ENCODE measurements at regions not wholly inside any gene's neighbourhood (a gene's known extent, or its start where the extent isn't known, plus 50 kb on each side); places are given as distances from the start of the nearest gene placed in this dataset.

DNA sequence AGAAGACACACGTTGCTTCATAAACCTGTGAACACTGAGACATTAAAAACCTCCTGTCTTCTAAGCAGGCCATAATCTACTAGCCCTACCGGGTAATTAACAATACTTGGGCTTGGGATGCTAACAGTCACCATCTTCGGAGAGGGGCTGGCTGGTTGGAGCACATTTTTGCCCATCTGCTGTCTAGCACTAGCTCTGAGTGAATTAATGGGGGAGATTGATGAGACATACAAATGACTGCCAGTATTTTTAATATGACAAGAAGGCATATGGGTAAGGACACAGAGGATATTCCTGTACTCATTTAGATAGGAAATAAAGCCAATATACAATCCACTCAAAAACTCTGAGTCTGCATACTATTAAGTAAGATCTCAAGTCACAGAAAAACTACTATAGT, 651.6 kb upstream of the SOX11 start:
- no peak for DNase-seq
- no peak overlapping the region for H3K27ac Mint-ChIP-seq
- no peak overlapping the region for H3K4me3 Mint-ChIP-seq
- H3K4me1 Mint-ChIP-seq, result no peaks in the 10 kb centered on the region
- H3K36me3 Mint-ChIP-seq (ENCODE audit: low read depth), result no peaks in the 10 kb centered on the region
- H3K27me3 Mint-ChIP-seq, result no peaks in the 10 kb centered on the region
- no peak for ATAC-seq
- H3K9me3 ChIP-seq (ENCODE audit: control insufficient read depth, low read length, poor library complexity, severe bottlenecking), result no peaks in the 10 kb centered on the region

DNA sequence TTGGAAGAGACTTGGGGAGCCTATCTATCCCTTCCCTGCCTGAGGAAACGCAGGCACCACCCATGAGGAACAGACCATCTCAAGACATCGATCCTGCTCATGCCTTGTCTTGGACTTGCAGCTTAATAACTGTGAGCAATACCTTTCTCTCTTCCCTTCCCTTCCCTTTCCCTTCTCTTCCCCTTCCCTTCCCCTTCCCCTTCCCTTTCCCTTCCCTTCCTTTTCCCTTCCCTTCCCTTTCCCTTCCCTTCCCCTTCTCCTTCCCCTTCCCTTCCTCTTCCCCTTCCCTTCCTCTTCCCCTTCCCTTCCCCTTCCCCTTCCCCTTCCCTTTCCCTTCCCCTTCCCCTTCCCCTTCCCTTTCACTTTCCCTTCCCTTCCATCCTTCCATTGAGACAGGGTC, 650.7 kb upstream of the SOX11 start:
- no peaks in the 10 kb centered on the region for H3K36me3 Mint-ChIP-seq (ENCODE audit: low read depth)
- no peaks in the 10 kb centered on the region for H3K4me1 Mint-ChIP-seq
- no peak overlapping the region for H3K4me3 Mint-ChIP-seq
- no peaks in the 10 kb centered on the region for H3K27me3 Mint-ChIP-seq
- no peak overlapping the region for H3K27ac Mint-ChIP-seq
- DNase-seq (no peak), ATAC-seq (no peak)
- no peaks in the 10 kb centered on the region for H3K9me3 ChIP-seq (ENCODE audit: control insufficient read depth, low read length, poor library complexity, severe bottlenecking)

DNA sequence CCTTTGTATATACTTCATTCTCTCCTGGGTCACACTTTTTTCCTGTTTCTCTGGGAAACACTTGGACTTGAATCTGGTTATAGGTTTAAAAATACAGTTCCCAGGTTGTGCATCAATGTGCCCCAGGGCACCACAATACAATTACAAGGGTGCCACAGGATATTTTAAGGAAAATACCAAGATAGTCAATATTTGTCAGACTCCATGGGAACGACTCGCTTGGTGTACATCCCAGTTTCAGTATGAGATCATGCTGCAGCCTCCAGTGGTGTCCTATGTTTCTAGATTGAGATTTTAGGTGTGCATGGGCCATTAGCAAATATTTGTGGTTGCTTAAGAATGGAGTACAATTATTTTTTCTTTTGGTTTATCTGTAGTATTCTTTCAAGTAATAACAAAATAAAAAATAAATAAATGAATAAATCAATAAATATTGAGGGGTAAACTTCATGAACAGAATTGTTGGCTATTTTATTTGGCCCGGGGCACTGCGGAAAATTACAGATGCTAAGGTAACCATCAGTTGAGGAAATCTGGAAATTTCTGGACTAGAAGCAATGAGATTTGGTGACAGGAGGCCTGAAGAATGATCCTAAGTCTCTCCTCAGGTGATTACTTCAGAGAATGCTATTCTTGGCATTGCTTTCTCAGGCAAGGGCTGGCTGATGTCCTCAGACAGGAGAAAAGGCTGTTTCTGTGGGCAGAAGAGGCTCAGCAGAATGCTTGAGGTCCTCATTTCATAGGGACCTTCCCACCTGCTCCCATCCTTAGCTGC, 649.3 kb upstream of the SOX11 start:
- H3K9me3 ChIP-seq (ENCODE audit: control insufficient read depth, low read length, poor library complexity, severe bottlenecking), result no peaks in the 10 kb centered on the region
- no peak for ATAC-seq
- Mint-ChIP-seq H3K36me3 (ENCODE audit: low read depth) (no peaks in the 10 kb centered on the region), H3K4me1 (no peaks in the 10 kb centered on the region), H3K27me3 (no peaks in the 10 kb centered on the region), H3K4me3 (no peak overlapping the region), H3K27ac (no peak overlapping the region)
- no peak for DNase-seq

DNA sequence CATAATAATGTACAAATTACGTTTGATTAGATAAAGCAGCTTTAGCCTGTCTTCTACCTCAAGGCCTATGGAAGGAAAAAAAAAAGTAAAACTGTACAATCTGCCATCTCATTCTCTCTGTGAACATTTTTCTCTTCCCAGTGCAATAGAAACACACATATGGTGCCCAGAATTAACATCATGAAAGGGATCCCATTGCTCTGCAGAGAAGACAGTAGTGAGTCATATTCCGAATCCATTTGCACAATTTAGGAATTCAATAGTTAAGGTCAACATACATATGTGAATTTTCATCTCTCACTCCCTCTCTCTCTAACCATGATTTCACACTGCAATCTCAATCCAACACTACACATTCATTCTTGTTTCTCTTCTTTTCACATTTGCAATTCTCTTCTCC, 640.9 kb upstream of the SOX11 start:
- H3K36me3 Mint-ChIP-seq (ENCODE audit: low read depth), result no peaks in the 10 kb centered on the region
- DNase-seq (no peak), ATAC-seq (no peak)
- no peaks in the 10 kb centered on the region for H3K9me3 ChIP-seq (ENCODE audit: control insufficient read depth, low read length, poor library complexity, severe bottlenecking)
- H3K27me3 Mint-ChIP-seq, result no peaks in the 10 kb centered on the region
- H3K4me1 Mint-ChIP-seq, result no peaks in the 10 kb centered on the region
- no peak overlapping the region for H3K4me3 Mint-ChIP-seq
- H3K27ac Mint-ChIP-seq, result no peak overlapping the region

DNA sequence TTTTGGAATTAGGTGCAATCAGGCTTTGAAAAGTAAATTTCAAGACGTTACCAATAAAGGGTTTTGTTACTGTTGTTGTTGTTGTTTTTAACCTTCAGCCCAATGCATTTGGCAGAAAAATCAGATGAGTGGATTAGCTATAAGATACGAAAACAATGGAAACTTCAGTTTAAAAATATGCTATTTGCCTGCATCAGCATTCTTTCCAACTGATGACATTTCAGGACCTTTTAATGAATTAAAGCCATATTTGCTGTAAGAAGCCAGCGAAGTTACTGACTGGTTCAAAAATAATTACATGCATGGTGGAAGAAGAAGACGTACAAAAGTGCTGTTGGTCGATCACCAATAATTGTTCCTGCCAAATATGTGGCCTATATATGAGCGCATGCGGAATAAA, 639.3 kb upstream of the SOX11 start:
- no peak overlapping the region for H3K4me3 Mint-ChIP-seq
- no peak overlapping the region for H3K27ac Mint-ChIP-seq
- no peaks in the 10 kb centered on the region for H3K36me3 Mint-ChIP-seq (ENCODE audit: low read depth)
- no peaks in the 10 kb centered on the region for H3K4me1 Mint-ChIP-seq
- ATAC-seq (no peak), DNase-seq (no peak)
- H3K9me3 ChIP-seq (ENCODE audit: control insufficient read depth, low read length, poor library complexity, severe bottlenecking), result no peaks in the 10 kb centered on the region
- H3K27me3 Mint-ChIP-seq, result no peaks in the 10 kb centered on the region

DNA sequence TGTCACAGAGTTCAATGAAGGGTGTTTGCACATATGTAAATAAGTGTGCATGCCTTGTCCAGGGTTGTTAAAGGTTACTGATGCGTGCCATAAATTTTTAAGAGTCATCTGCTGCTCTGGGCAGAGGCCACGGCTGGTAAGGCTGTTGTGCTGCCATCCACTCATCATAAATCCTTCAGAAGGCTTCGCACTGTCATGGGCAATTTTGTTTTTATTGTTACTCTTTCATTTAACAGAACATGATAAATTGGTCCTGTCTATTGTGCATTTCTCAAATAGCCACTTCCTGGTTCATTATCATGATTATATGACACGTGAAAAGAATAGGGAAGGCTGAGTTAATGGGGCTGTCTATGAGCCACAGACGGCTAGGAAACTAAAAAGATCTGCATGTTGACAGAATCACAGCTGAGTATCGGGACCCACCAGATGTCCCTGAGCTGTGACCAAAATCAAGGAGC, 634.3 kb upstream of the SOX11 start:
- no peak for ATAC-seq
- H3K9me3 ChIP-seq (ENCODE audit: control insufficient read depth, low read length, poor library complexity, severe bottlenecking), result no peaks in the 10 kb centered on the region
- no peak overlapping the region for H3K4me3 Mint-ChIP-seq
- H3K27ac Mint-ChIP-seq, result no peak overlapping the region
- H3K4me1 Mint-ChIP-seq, result no peaks in the 10 kb centered on the region
- no peaks in the 10 kb centered on the region for H3K27me3 Mint-ChIP-seq
- no peaks in the 10 kb centered on the region for H3K36me3 Mint-ChIP-seq (ENCODE audit: low read depth)
- DNase-seq, result no peak

DNA sequence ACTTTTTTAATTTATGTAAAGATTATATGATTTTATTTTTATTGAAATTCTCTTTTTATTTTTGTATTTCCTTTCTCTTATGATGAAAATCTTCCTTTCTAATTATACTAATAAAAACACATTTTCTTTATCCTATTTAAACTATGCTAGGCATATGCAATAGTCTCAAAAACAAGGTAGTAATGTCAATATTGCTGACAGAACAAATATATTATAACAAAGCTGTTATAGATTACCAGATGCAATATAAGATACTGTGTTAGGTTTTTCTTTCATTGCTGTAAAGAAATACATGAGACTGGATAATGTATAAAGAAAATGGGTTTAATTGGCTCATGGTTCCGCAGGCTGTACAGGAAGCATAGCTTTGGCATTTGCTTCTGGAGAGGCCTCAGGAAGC, 631.2 kb upstream of the SOX11 start:
- ATAC-seq (no peak), DNase-seq (no peak)
- H3K27ac Mint-ChIP-seq, result no peak overlapping the region
- H3K4me1 Mint-ChIP-seq, result no peaks in the 10 kb centered on the region
- no peak overlapping the region for H3K4me3 Mint-ChIP-seq
- no peaks in the 10 kb centered on the region for H3K27me3 Mint-ChIP-seq
- no peaks in the 10 kb centered on the region for H3K9me3 ChIP-seq (ENCODE audit: control insufficient read depth, low read length, poor library complexity, severe bottlenecking)
- H3K36me3 Mint-ChIP-seq (ENCODE audit: low read depth), result no peaks in the 10 kb centered on the region

DNA sequence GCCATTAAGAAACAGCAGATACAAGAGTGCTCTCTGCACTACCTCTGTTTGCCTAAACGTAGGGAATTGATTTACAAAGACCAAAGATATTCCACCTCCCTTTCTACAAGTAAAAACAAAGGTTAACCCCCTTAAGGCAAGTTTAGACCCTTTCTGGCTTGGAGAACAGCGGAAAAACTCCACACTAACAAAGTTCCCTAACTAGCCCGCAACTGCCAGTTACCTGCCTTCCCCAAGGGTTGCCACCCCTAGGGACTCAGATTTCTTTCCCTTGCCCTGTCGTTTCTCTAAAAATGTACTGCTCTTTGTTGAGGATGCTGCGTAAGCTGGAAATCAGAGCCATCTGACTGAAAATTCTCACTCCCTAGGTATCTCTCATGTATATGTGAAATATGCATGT, 627.5 kb upstream of the SOX11 start:
- Mint-ChIP-seq H3K27me3 (no peaks in the 10 kb centered on the region), H3K36me3 (ENCODE audit: low read depth) (no peaks in the 10 kb centered on the region), H3K4me3 (no peak overlapping the region), H3K4me1 (no peaks in the 10 kb centered on the region), H3K27ac (no peak overlapping the region)
- no peaks in the 10 kb centered on the region for H3K9me3 ChIP-seq (ENCODE audit: control insufficient read depth, low read length, poor library complexity, severe bottlenecking)
- DNase-seq (no peak), ATAC-seq (no peak)

DNA sequence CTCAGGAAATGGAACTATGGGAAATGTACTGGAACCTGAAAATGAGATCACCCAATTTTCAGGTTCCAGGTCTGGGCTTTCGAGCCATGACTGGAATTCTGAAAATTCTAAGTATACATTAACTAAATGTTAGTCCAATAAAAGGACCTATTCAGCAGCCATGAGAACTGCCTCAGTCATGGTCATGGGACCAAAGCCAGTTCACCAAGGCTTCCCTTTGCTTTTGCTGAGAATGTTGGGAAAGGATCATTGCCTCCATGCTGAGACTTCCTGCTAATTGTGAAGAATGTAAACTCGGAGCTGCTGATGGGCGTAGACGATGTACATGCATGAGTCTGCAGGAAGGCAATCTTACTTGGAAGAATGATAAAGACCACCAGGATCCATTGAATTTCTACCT, 624.4 kb upstream of the SOX11 start:
- DNase-seq, result no peak
- Mint-ChIP-seq H3K4me1 (no peaks in the 10 kb centered on the region), H3K27ac (no peak overlapping the region), H3K4me3 (no peak overlapping the region), H3K27me3 (no peaks in the 10 kb centered on the region), H3K36me3 (ENCODE audit: low read depth) (no peaks in the 10 kb centered on the region)
- H3K9me3 ChIP-seq (ENCODE audit: control insufficient read depth, low read length, poor library complexity, severe bottlenecking), result no peaks in the 10 kb centered on the region
- no peak for ATAC-seq

DNA sequence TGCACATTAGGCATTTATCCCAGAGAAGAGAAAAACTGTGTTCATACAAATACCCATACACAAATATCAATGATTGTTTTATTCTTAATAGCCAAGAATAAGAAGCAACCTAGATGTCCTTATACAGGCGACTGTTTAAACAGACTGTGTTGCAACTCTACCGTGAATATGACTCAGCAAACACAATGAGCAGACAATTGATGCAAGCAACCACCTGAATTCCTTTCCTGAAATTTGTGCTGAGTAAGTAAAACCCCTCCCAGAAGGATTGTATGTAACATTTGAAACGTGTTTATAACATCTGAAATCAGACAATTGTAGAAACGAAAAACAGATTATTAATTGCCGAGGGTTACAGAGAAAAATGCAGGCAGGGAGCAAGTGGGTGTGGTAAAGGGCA, 621.9 kb upstream of the SOX11 start:
- Mint-ChIP-seq H3K27ac (no peak overlapping the region), H3K27me3 (no peaks in the 10 kb centered on the region), H3K4me3 (no peak overlapping the region), H3K36me3 (ENCODE audit: low read depth) (no peaks in the 10 kb centered on the region), H3K4me1 (no peaks in the 10 kb centered on the region)
- ATAC-seq (no peak), DNase-seq (no peak)
- no peaks in the 10 kb centered on the region for H3K9me3 ChIP-seq (ENCODE audit: control insufficient read depth, low read length, poor library complexity, severe bottlenecking)

DNA sequence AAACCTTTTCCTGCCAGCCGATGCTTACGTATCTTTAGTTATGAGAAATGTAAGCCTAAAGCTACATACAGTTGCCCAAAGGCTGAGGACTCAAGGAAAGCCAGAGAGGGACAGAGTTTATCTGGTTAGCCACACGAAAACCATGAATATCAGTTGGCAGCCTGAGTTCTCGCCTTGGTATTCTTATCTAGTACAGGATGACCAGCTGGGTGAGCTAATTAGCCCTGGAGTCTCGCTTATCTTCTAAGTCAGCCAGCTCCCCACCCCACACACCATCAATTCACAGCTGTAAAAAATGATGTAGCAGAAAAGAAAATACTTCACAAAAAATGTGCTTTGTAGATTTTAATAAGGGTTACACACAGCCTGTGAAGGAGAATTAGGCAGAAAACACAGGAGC, 617.5 kb upstream of the SOX11 start:
- Mint-ChIP-seq H3K36me3 (ENCODE audit: low read depth) (no peaks in the 10 kb centered on the region), H3K4me1 (no peaks in the 10 kb centered on the region), H3K27me3 (no peaks in the 10 kb centered on the region), H3K4me3 (no peak overlapping the region), H3K27ac (no peak overlapping the region)
- DNase-seq (no peak), ATAC-seq (no peak)
- H3K9me3 ChIP-seq (ENCODE audit: control insufficient read depth, low read length, poor library complexity, severe bottlenecking), result no peaks in the 10 kb centered on the region

DNA sequence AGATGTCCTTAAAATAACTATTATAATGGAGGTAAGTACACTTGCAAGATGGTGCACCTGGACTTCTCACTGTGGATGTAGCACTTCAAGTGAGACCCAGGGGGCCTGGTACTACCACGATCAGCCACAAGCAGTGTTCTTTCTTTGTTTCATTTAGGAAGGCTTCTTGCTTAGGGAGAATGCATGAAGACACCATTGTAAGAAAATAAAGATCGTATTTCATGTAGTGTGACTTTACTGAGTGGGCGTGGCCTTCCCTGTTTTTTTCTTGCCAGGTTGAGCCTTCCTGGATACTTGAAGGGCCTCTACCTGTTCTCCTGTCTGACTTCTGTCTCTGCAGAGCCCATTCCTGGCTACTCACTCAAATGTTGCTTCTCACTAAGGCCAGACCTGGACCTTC, 615.6 kb upstream of the SOX11 start:
- no peaks in the 10 kb centered on the region for H3K9me3 ChIP-seq (ENCODE audit: control insufficient read depth, low read length, poor library complexity, severe bottlenecking)
- H3K4me1 Mint-ChIP-seq, result no peaks in the 10 kb centered on the region
- H3K36me3 Mint-ChIP-seq (ENCODE audit: low read depth), result no peaks in the 10 kb centered on the region
- no peak overlapping the region for H3K4me3 Mint-ChIP-seq
- ATAC-seq (no peak), DNase-seq (no peak)
- H3K27ac Mint-ChIP-seq, result no peak overlapping the region
- H3K27me3 Mint-ChIP-seq, result no peaks in the 10 kb centered on the region

DNA sequence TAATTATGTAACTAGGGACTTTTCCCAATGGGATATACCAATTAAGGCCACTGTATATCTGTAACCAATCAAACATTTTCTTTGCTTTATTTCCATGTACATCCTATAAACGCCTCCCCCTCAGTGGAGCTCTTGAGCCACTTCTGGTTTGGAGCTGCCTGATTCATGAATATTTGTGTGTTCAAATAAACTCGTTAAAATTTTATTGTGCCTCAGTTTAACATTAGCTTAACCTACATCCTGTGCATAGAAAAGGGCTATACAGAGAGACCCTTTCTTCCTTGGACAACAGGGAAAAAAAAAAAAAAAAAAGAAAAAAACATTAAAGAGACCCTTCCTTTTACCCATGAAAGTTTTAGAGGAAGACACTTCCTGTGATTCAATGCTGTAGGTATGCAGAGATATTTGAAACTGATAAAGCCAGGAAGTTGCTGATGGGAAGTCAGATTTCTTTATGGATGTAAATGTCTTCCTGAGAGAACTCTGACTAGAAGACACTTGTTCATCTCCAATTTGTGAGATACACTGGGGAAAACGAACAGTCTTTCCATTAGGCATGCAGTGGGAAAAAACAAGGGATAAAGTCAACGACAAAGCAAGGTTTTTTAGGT, 614.6 kb upstream of the SOX11 start:
- no peak for DNase-seq
- Mint-ChIP-seq H3K27me3 (no peaks in the 10 kb centered on the region), H3K4me1 (no peaks in the 10 kb centered on the region), H3K4me3 (no peak overlapping the region), H3K36me3 (ENCODE audit: low read depth) (no peaks in the 10 kb centered on the region), H3K27ac (no peak overlapping the region)
- no peaks in the 10 kb centered on the region for H3K9me3 ChIP-seq (ENCODE audit: control insufficient read depth, low read length, poor library complexity, severe bottlenecking)
- ATAC-seq, result no peak

DNA sequence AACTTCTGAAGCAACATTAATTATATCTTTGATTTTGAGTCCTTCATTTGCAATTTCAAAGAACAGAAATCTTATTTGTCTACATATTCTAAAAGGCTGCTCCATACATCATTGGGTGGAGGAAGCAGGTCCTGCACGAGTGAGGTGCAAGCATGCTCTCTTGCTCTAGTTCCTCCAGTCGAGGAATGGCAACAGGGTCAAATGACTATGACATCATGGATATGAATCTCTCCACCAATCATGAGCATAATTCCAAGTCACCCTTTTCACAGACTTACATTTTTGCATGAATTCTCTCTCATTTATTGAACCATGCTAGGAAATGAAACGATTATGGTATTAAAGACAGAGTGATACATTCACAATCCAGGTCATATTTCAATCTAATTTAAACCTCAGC, 608.8 kb upstream of the SOX11 start:
- Mint-ChIP-seq H3K4me3 (no peak overlapping the region), H3K27ac (no peak overlapping the region)
- no peak for ATAC-seq

More for the DNA sequence above, 608.8 kb upstream of the SOX11 start:
- Mint-ChIP-seq H3K36me3 (ENCODE audit: low read depth) (no peaks in the 10 kb centered on the region), H3K4me1 (no peaks in the 10 kb centered on the region), H3K27me3 (no peaks in the 10 kb centered on the region)
- H3K9me3 ChIP-seq (ENCODE audit: control insufficient read depth, low read length, poor library complexity, severe bottlenecking), result no peaks in the 10 kb centered on the region
- no peak for DNase-seq

Measured in T-helper 17 cell (primary cell).